ENCODE measurements at regions not wholly inside any gene's neighbourhood (a gene's known extent, or its start where the extent isn't known, plus 50 kb on each side); places are given as distances from the start of the nearest gene placed in this dataset.
A peak's percentile ranks its signal among the peaks of the same experiment; 100 is the strongest.

DNA sequence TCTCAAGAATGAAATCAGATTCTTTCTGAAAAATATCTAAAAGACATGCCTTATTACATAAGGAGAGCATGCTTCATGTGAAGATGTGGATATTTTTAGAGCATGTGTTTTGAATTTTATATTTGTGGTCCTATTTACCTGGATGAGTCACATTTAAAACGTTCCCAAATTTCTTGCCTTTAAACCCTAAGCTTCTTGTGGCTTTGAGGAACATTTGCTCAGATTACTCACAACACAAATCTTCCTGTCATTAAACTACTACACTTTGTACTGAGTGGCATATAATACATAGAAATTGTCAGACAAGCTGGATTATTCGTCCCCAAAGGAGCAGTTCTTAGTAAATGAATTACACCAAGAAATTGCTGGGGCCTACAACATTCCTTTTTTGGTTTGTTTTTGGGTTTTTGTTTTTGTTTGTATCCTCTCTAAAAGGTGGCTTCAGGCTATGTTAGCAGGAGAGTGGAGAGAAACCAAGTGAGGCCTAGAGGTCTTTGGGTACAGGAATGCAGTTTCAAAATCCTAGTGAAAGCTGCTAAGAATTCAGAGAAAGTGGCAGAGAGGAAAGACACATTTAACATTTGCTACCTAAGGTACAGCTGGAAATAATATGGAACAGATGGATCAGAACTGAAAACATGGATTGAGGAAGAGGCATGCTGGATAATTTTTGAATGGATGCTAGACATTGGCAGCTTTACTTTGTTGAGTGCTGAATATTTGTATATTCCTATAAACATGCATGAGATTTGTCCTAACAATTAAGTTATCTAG is 128.1 kb downstream of the RPL22L1 start:
- Histone ChIP-seq H3K36me3 (no peaks in the 10 kb centered on the region), H3K27ac (peak overlapping the region; percentile 89 to 92), H3K27me3 (no peaks in the 10 kb centered on the region), H3K9me3 (no peaks in the 10 kb centered on the region), H3K4me1 (no peaks in the 10 kb centered on the region), H3K4me3 (no peak overlapping the region)
- TF ChIP-seq POLR2AphosphoS5 (IDR thresholded peaks at IDR 0.05) (no peak), POLR2A (IDR thresholded peaks at IDR 0.05) (no peak)
- TF ChIP-seq, protein P1, sequence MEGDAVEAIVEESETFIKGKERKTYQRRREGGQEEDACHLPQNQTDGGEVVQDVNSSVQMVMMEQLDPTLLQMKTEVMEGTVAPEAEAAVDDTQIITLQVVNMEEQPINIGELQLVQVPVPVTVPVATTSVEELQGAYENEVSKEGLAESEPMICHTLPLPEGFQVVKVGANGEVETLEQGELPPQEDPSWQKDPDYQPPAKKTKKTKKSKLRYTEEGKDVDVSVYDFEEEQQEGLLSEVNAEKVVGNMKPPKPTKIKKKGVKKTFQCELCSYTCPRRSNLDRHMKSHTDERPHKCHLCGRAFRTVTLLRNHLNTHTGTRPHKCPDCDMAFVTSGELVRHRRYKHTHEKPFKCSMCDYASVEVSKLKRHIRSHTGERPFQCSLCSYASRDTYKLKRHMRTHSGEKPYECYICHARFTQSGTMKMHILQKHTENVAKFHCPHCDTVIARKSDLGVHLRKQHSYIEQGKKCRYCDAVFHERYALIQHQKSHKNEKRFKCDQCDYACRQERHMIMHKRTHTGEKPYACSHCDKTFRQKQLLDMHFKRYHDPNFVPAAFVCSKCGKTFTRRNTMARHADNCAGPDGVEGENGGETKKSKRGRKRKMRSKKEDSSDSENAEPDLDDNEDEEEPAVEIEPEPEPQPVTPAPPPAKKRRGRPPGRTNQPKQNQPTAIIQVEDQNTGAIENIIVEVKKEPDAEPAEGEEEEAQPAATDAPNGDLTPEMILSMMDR (IDR thresholded peaks at IDR 0.05): no peak
- DNase-seq (ENCODE audit: low spot score in 2 of 2): no peak
- intact Hi-C loops (cut with DNase I; ENCODE audit: low total_unique reads): no loop called here

DNA sequence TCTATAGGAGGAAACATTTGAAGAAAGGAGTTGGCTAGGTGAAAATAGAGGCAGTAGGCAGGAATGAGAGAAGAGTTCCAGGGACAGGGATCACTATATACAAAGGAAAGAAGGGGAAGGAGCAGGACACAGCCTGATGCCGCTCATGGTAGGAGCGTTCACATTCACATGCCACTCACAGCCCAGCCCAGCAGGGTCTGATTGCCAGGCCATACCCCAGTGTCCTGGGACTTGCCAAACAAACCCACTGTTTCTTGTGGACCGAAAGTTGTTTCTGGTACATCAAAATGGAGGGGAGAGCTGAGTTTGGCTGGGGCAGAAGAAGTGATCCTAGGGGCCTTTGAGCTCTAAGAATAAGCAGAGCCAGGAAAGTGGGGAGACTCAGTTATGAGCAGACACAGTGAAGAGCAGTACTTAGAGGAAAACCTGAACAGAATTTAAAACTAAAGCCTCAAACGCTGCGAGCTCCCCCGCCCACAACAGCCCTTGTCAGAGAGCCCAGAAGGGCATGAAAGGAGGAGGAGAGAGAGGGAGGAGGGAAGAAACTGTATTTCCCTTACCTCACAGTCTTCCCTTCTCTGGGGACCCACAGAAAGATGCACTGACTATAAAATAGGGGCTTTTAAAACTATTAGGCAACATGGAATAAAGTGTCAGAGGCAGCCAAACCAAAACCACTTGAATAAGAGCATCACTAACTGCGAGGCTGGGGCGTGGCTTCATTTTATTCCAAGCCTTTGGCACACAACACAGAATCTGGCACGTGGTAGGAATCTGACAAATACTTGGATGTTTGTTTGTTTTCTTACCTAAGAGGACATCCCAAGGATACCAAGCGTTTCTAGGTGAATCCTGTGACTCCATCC is 129.0 kb downstream of the RPL22L1 start:
- TF ChIP-seq POLR2A (IDR thresholded peaks at IDR 0.05): no peak
- peak in 2 of 3 donors; percentile 41 to 42 for TF ChIP-seq POLR2AphosphoS5 (IDR thresholded peaks at IDR 0.05)
- Histone ChIP-seq H3K27me3 (no peaks in the 10 kb centered on the region), H3K4me3 (peak overlapping the region in 2 of 3 donors; percentile 13 to 17), H3K36me3 (no peaks in the 10 kb centered on the region), H3K27ac (peak overlapping the region; percentile 89 to 92), H3K9me3 (no peaks in the 10 kb centered on the region), H3K4me1 (no peaks in the 10 kb centered on the region)
- intact Hi-C loops (cut with DNase I; ENCODE audit: low total_unique reads): no loop called here
- peak; percentile 60 to 82 for DNase-seq (ENCODE audit: low spot score in 2 of 2)

DNA sequence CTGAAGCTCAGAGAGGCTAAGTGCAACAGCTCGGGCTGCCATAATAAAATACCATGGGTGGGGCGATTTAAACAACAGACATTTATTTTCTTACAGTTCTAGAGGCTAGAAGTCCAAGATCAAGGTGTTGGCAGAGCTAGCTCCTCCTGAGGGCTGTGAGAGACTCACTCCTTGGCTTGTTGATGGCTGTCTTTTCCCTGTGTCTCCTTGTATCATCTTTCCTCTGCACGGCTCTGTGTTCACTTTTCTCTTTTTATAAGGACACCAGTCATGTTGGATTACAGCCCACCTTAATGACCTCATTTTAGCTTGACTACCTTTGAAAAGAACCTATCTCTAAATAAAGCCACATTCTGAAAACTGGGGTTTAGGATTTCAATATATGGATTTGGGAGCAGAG is 129.7 kb downstream of the RPL22L1 start:
- Histone ChIP-seq H3K36me3 (no peaks in the 10 kb centered on the region), H3K4me3 (no peak overlapping the region), H3K27me3 (no peaks in the 10 kb centered on the region), H3K9me3 (no peaks in the 10 kb centered on the region), H3K4me1 (no peaks in the 10 kb centered on the region), H3K27ac (peak overlapping the region; percentile 89 to 92)
- no peak for DNase-seq (ENCODE audit: low spot score in 2 of 2)
- TF ChIP-seq, protein P1 (IDR thresholded peaks at IDR 0.05): no peak
- TF ChIP-seq POLR2A (IDR thresholded peaks at IDR 0.05): no peak
- no peak for TF ChIP-seq POLR2AphosphoS5 (IDR thresholded peaks at IDR 0.05)
- intact Hi-C loops (cut with DNase I; ENCODE audit: low total_unique reads): no loop called here

DNA sequence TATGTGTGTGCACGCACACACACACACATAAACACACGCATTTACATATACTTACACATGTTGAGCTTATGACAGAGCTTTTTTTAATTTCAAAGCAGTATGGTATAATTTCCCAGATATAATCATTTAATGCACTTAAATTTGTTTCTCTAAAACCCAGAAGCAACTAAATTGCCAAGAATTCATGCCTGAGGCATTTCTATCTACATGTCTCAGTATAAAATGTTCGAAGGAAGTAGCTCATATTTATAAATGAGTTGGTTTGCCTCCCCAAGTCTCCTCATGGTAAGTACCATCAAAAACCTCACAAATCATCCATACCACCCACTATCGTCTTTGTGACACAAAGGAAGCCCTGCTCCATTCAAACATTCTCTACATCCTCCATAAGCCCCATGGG is 130.6 kb downstream of the RPL22L1 start:
- no peak for TF ChIP-seq POLR2AphosphoS5 (IDR thresholded peaks at IDR 0.05)
- no peak for TF ChIP-seq POLR2A (IDR thresholded peaks at IDR 0.05)
- TF ChIP-seq, protein P1 (IDR thresholded peaks at IDR 0.05): no peak
- H3K27me3 ChIP-seq: no peaks in the 10 kb centered on the region
- H3K4me1 ChIP-seq: no peaks in the 10 kb centered on the region
- no peak overlapping the region for H3K27ac ChIP-seq
- H3K4me3 ChIP-seq: no peak overlapping the region
- intact Hi-C loops (cut with DNase I; ENCODE audit: low total_unique reads): no loop called here
- H3K9me3 ChIP-seq: no peaks in the 10 kb centered on the region
- H3K36me3 ChIP-seq: no peaks in the 10 kb centered on the region
- no peak for DNase-seq (ENCODE audit: low spot score in 2 of 2)

DNA sequence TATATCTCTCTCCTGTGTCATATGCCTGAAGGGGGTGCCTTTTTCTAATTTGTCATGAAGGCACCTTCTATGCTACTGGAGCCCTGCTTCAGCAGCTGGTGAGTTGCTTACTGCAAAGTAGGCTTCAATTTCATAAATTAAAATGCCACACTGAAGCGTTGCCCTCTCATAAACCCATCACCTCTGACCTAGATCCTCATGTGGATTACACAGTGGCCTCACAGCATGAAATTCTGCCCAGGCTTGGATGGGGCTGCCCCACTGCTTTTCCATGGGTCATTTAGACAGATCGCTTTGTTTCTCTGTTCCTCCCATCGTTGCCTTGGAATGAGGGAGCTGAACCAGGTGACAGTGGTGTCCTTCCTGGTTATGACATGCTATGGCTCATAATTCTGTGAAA is 131.2 kb downstream of the RPL22L1 start:
- TF ChIP-seq, protein P1 (IDR thresholded peaks at IDR 0.05): no peak
- TF ChIP-seq POLR2A (IDR thresholded peaks at IDR 0.05): no peak
- no peak for TF ChIP-seq POLR2AphosphoS5 (IDR thresholded peaks at IDR 0.05)
- DNase-seq (ENCODE audit: low spot score in 2 of 2): no peak
- H3K36me3 ChIP-seq: no peaks in the 10 kb centered on the region
- no peak overlapping the region for H3K27ac ChIP-seq
- intact Hi-C loops (cut with DNase I; ENCODE audit: low total_unique reads): no loop called here
- no peaks in the 10 kb centered on the region for H3K27me3 ChIP-seq
- no peak overlapping the region for H3K4me3 ChIP-seq
- H3K4me1 ChIP-seq: no peaks in the 10 kb centered on the region
- H3K9me3 ChIP-seq: no peaks in the 10 kb centered on the region

Data from breast epithelium (tissue), 4 donors.